A549 (cell line): ENCODE measurements at regions not wholly inside any gene's neighbourhood (a gene's known extent, or its start where the extent isn't known, plus 50 kb on each side); places are given as distances from the start of the nearest gene placed in this dataset.

Experiments
- CHD2 ChIP-seq: fragments of 150-350 bp; IDR thresholded peaks from 2 replicates; pipeline ENCODE4 v1.6.1; 2014; ENCODE audit warnings: low read length; ENCODE audit not compliant: partially characterized antibody
- CTCF ChIP-seq: fragments of >200 bp; sonication (Bioruptor Twin); formaldehyde crosslinking; IDR thresholded peaks from 3 replicates; pipeline ENCODE4 v1.5.1; 2016
- E2F6 ChIP-seq: IDR thresholded peaks from 2 replicates; pipeline ENCODE4 v1.6.1; 2012; ENCODE audit warnings: low read depth, borderline replicate concordance
- EP300 ChIP-seq, 2 experiments: fragments of >200 bp; sonication (Bioruptor Twin); formaldehyde crosslinking; IDR thresholded peaks; 2 replicates in 1 of 2; 3 replicates in 1 of 2; pipeline ENCODE4 v1.6.1; 2016 to 2017
- ESRRA ChIP-seq: fragments of 150-350 bp; IDR thresholded peaks from 2 replicates; pipeline ENCODE4 v1.6.1; 2014; ENCODE audit warnings: mild to moderate bottlenecking, low read length, borderline replicate concordance
- MAX ChIP-seq: IDR thresholded peaks from 2 replicates; pipeline ENCODE4 v1.6.1; 2012
- PHF8 ChIP-seq: fragments of 200-600 bp; sonication (generic); IDR thresholded peaks from 2 replicates; pipeline ENCODE4 v1.6.1; 2016; ENCODE audit warnings: low read depth, mild to moderate bottlenecking, antibody characterized with exemption, moderate library complexity, borderline replicate concordance
- POLR2A ChIP-seq: IDR thresholded peaks from 2 replicates; pipeline ENCODE4 v1.6.1; 2012; ENCODE audit warnings: mild to moderate bottlenecking, low read length
- RARB ChIP-seq: fragments of 250-450 bp; sonication (Bioruptor Pico); IDR thresholded peaks from 2 replicates; pipeline ENCODE4 v1.8.0; 2021; ENCODE audit warnings: mild to moderate bottlenecking, moderate library complexity
- REST ChIP-seq: fragments of 200-600 bp; sonication (generic); IDR thresholded peaks from 2 replicates; pipeline ENCODE4 v1.6.1; 2016; ENCODE audit warnings: antibody characterized with exemption, mild to moderate bottlenecking, moderate library complexity
- RFX5 ChIP-seq: fragments of 450-650 bp; IDR thresholded peaks from 2 replicates; pipeline ENCODE4 v1.7.1; 2014; ENCODE audit warnings: antibody characterized with exemption, mild to moderate bottlenecking, moderate library complexity
- SMC3 ChIP-seq: fragments of >200 bp; sonication (Bioruptor Twin); formaldehyde crosslinking; IDR thresholded peaks from 3 replicates; pipeline ENCODE4 v1.6.1; 2018; ENCODE audit warnings: inconsistent platforms
- ZC3H11A ChIP-seq: fragments of 450-650 bp; IDR thresholded peaks from 2 replicates; pipeline ENCODE4 v1.6.1; 2014; ENCODE audit warnings: antibody characterized with exemption, mild to moderate bottlenecking
- ZSCAN20 ChIP-seq: fragments of 250-450 bp; sonication (Bioruptor Pico); IDR thresholded peaks from 2 replicates; pipeline ENCODE4 v1.8.0; 2022; ENCODE audit warnings: mild to moderate bottlenecking, moderate library complexity

GRCh38 chr7:86928308-86928707 lies 131.1 kb downstream of the ELAPOR2 start:
- TF ChIP-seq CTCF (no peak), EP300 (IDR thresholded peaks at IDR 0.05) (no peak), SMC3 (no peak), MAX (no peak), POLR2A (no peak), RARB (CRISPR knock-in tag) (no peak), E2F6 (no peak), PHF8 (no peak), RFX5 (no peak), CHD2 (no peak), ZC3H11A (no peak), ESRRA (no peak), ZSCAN20 (CRISPR knock-in tag) (no peak), REST (no peak)
